GM12878 (cell line): ENCODE measurements at regions not wholly inside any gene's neighbourhood (a gene's known extent, or its start where the extent isn't known, plus 50 kb on each side); places are given as distances from the start of the nearest gene placed in this dataset.

Source experiments
- ATAC-seq: fragments of 200-7000 bp; cut with Tn5 transposase; 3 replicates; pipeline ENCODE4 v1.9.1; 2020; ENCODE audit warnings: mild to moderate bottlenecking, moderate library complexity
- BruUV-seq: library from RNA; stranded (reverse); fragments of 400-500 nt; replicated peaks from 2 replicates; lab custom pipeline; 2021; lab: Mats Ljungman, UMichigan
- CTCF ChIA-PET: fragments of 300-600 bp; sonication (Branson Sonifier 250); formaldehyde crosslinking; extraction: SDS; loops from one replicate; lab custom pipeline; 2021; ENCODE audit warnings: inconsistent platforms; lab: Yijun Ruan, JAX
- POLR2A ChIA-PET: fragments of 350-600 bp; formaldehyde crosslinking; extraction: SDS; loops from one replicate; lab custom pipeline; 2021; ENCODE audit warnings: inconsistent platforms; lab: Charles Lee
- RAD21 ChIA-PET: fragments of 300-600 bp; sonication (Branson Sonifier 250); formaldehyde crosslinking; loops from one replicate; lab custom pipeline; 2023; ENCODE audit warnings: antibody characterized with exemption; ENCODE audit not compliant: unreplicated experiment; lab: Charles Lee
- SMC1A ChIA-PET: fragments of 300-600 bp; sonication (Branson Sonifier 250); formaldehyde crosslinking; loops from one replicate; lab custom pipeline; 2023; ENCODE audit not compliant: unreplicated experiment, uncharacterized antibody; lab: Charles Lee
- DNase-seq: peaks from one replicate; pipeline ENCODE4 v3.0.0-alpha.2; 2011; ENCODE audit warnings: low read depth, low spot score
- FAIRE-seq: peaks from 3 replicates; lab custom pipeline; 2011; peaks lifted over from hg19 to GRCh38; lab: Jason Lieb, UNC
- H2AFZ ChIP-seq: 2 replicates; pipeline ENCODE4 v1.6.0; 2011; ENCODE audit warnings: low read depth, low read length, control low read depth; ENCODE audit not compliant: control insufficient read depth
- H3K27ac ChIP-seq: 2 replicates; pipeline ENCODE4 v1.5.1; 2011; ENCODE audit warnings: control low read depth; ENCODE audit not compliant: control insufficient read depth, insufficient read depth
- H3K27me3 ChIP-seq, 2 experiments: replicated peaks in 1 of 2; 2 replicates each; pipeline versions ENCODE4 v1.6.0 to v1.6.1; 2011; ENCODE audit warnings: low read length in 1 of 2; ENCODE audit not compliant: control insufficient read depth in 2 of 2, insufficient read depth in 2 of 2
- H3K36me3 ChIP-seq, 2 experiments: 2 replicates each; pipeline ENCODE4 v1.5.1; 2011; ENCODE audit warnings: low read length in 1 of 2; ENCODE audit not compliant: control insufficient read depth in 2 of 2, insufficient read depth in 2 of 2
- H3K4me1 ChIP-seq: 2 replicates; pipeline ENCODE4 v1.6.1; 2011; ENCODE audit warnings: mild to moderate bottlenecking, low read length, moderate library complexity, mixed read lengths; ENCODE audit not compliant: control insufficient read depth, insufficient read depth
- H3K4me2 ChIP-seq: 2 replicates; pipeline ENCODE4 v1.6.0; 2011; ENCODE audit warnings: control low read depth; ENCODE audit not compliant: control insufficient read depth, insufficient read depth
- H3K4me3 ChIP-seq: fragments of 200-600 bp; sonication (generic); 2 replicates; pipeline ENCODE4 v1.5.1; 2016
- H3K79me2 ChIP-seq: 2 replicates; pipeline ENCODE4 v1.6.0; 2011; ENCODE audit warnings: low read length; ENCODE audit not compliant: control insufficient read depth, insufficient read depth
- H3K9ac ChIP-seq: 2 replicates; pipeline ENCODE4 v1.8.0; 2011; ENCODE audit warnings: low read length, control low read depth, mixed read lengths; ENCODE audit not compliant: control insufficient read depth, insufficient read depth
- H3K9me3 ChIP-seq: replicated peaks from 3 replicates; pipeline ENCODE4 v1.5.1; 2011; ENCODE audit warnings: mild to moderate bottlenecking, low read length; ENCODE audit not compliant: control insufficient read depth, insufficient read depth
- H4K20me1 ChIP-seq: 2 replicates; pipeline ENCODE4 v1.6.0; 2011; ENCODE audit not compliant: control insufficient read depth, insufficient read depth
- BMI1 ChIP-seq: fragments of 450-650 bp; IDR thresholded peaks from 2 replicates; pipeline ENCODE4 v1.6.1; 2016; ENCODE audit warnings: mild to moderate bottlenecking, moderate library complexity, borderline replicate concordance
- CBFB ChIP-seq: IDR thresholded peaks from 2 replicates; pipeline ENCODE4 v1.6.1; 2016; ENCODE audit warnings: antibody characterized with exemption, low read depth
- HDGF ChIP-seq: fragments of 450-650 bp; IDR thresholded peaks from 2 replicates; pipeline ENCODE4 v1.6.1; 2016; ENCODE audit warnings: antibody characterized with exemption
- MYB ChIP-seq: fragments of 150-350 bp; IDR thresholded peaks from 2 replicates; pipeline ENCODE4 v1.6.1; 2014; ENCODE audit warnings: mild to moderate bottlenecking, low read depth, low read length, borderline replicate concordance
- MYC ChIP-seq: IDR thresholded peaks from 2 replicates; pipeline ENCODE4 v1.6.1; 2011; ENCODE audit warnings: mild to moderate bottlenecking, low read length, moderate library complexity, inconsistent platforms; ENCODE audit not compliant: insufficient read depth, insufficient replicate concordance, insufficient read length, severe bottlenecking
- REST ChIP-seq: IDR thresholded peaks from 2 replicates; pipeline ENCODE4 v1.6.1; 2012; ENCODE audit warnings: mild to moderate bottlenecking, low read depth, low read length
- SP1 ChIP-seq: IDR thresholded peaks from one replicate; pipeline ENCODE4 v1.6.1; 2011; ENCODE audit warnings: low read depth, low read length
- TBL1XR1 ChIP-seq: IDR thresholded peaks from 2 replicates; pipeline ENCODE4 v1.6.1; 2012; ENCODE audit warnings: low read depth, low read length, improper control_type of control experiment
- TCF12 ChIP-seq: IDR thresholded peaks from 2 replicates; pipeline ENCODE4 v1.6.1; 2011; ENCODE audit warnings: low read depth, mild to moderate bottlenecking, low read length
- TCF7 ChIP-seq: IDR thresholded peaks from 2 replicates; pipeline ENCODE4 v1.6.1; 2014; ENCODE audit warnings: antibody characterized with exemption, borderline replicate concordance
- USF2 ChIP-seq: IDR thresholded peaks from 2 replicates; pipeline ENCODE4 v1.6.1; 2011; ENCODE audit warnings: low read depth, low read length, improper control_type of control experiment, borderline replicate concordance
- YY1 ChIP-seq: IDR thresholded peaks from 2 replicates; pipeline ENCODE4 v1.6.1; 2011; ENCODE audit warnings: low read depth, mild to moderate bottlenecking, low read length
- ZNF622 ChIP-seq: fragments of 450-650 bp; IDR thresholded peaks from 2 replicates; pipeline ENCODE4 v1.6.1; 2017; ENCODE audit warnings: mild to moderate bottlenecking, inconsistent platforms
- WGBS: methylation state at CpG from one replicate; pipeline ENCODE4 v1.1.6; 2016; ENCODE audit warnings: low lambda C conversion rate; ENCODE audit not compliant: insufficient replicate concordance, insufficient coverage; ENCODE audit errors: missing lambda C conversion rate; 5-methylcytosine and 5-hydroxymethylcytosine counted together
- in situ Hi-C: fragments of 300-500 bp; cut with MboI; formaldehyde crosslinking; loops from 9 replicates; pipeline ENCODE4 v1.14.3; 2018; ENCODE audit warnings: mixed read lengths
- intact Hi-C: fragments of 100-400 bp; cut with micrococcal nuclease; formaldehyde crosslinking; loops from one replicate; pipeline ENCODE4 v1.14.2; 2022; ENCODE audit not compliant: unreplicated experiment

GRCh38 chr3:144104186-144104585, 132.6 kb downstream of the DIPK2A start:
- Histone ChIP-seq H3K4me1 (no peaks in the 10 kb centered on the region), H3K4me2 (no peak overlapping the region), H3K9me3 (no peaks in the 10 kb centered on the region; the same call in 2 of the 3 replicates), H3K27me3 (no peaks in the 10 kb centered on the region), H3K9ac (no peak overlapping the region), H3K4me3 (no peak overlapping the region), H3K27ac (no peak overlapping the region), H3K79me2 (no peaks in the 10 kb centered on the region), H2AFZ (no peak overlapping the region), H4K20me1 (no peaks in the 10 kb centered on the region), H3K36me3 (no peaks in the 10 kb centered on the region)
- ChIA-PET SMC1A (interaction anchor here (1.3 kb wide), 1 partner anchor 24 kb away, joined by 3 read pairs; no protein-coding TSS in a partner anchor), POLR2A (no interaction called here), CTCF (no interaction called here), RAD21 (no interaction called here)
- ATAC-seq = no peak
- TF ChIP-seq MYC (no peak), HDGF (no peak), TBL1XR1 (no peak)
- intact Hi-C loops = no loop called here
- no TSS peak for BruUV-seq
- FAIRE-seq = no peak
- no peak for DNase-seq
- in situ Hi-C loops = no loop called here
- 40% methylated on average over 3 of the region's 3 CpGs for WGBS

- Histone ChIP-seq H3K27me3 (no peaks in the 10 kb centered on the region), H3K9me3 (no peaks in the 10 kb centered on the region; the same call in 2 of the 3 replicates), H3K4me1 (peaks cover 2% of the 10 kb centered on the region), H3K9ac (no peak overlapping the region), H2AFZ (no peak overlapping the region), H3K36me3 (no peaks in the 10 kb centered on the region), H3K27ac (no peak overlapping the region), H3K79me2 (no peaks in the 10 kb centered on the region), H3K4me3 (no peak overlapping the region), H4K20me1 (no peaks in the 10 kb centered on the region), H3K4me2 (no peak overlapping the region)
- POLR2A ChIA-PET = no interaction called here
- RAD21 ChIA-PET = no interaction called here
- in situ Hi-C loops = no loop called here
- no peak for ATAC-seq
- BruUV-seq = no TSS peak
- no peak for DNase-seq
- no peak for FAIRE-seq
- intact Hi-C loops = no loop called here
- CTCF ChIA-PET = no interaction called here
- WGBS = 47% methylated on average over 1 of the region's 1 CpG
- SMC1A ChIA-PET = interaction anchor here (1.3 kb wide), 1 partner anchor 24 kb away, joined by 3 read pairs; no protein-coding TSS in a partner anchor
- no peak for TF ChIP-seq CBFB
- TF ChIP-seq BMI1 = no peak
- no peak for TF ChIP-seq SP1
- TF ChIP-seq USF2 = no peak
- no peak for TF ChIP-seq MYC
- TF ChIP-seq MYB = no peak
- no peak for TF ChIP-seq TCF7
- TF ChIP-seq TCF12 = no peak
- no peak for TF ChIP-seq ZNF622
- TF ChIP-seq YY1 = no peak
- no peak for TF ChIP-seq REST
Measured at GRCh38 chr3:144104679-144105078, 133.1 kb downstream of the DIPK2A start.
